ENCODE measurements at regions not wholly inside any gene's neighbourhood (a gene's known extent, or its start where the extent isn't known, plus 50 kb on each side); places are given as distances from the start of the nearest gene placed in this dataset.

DNA sequence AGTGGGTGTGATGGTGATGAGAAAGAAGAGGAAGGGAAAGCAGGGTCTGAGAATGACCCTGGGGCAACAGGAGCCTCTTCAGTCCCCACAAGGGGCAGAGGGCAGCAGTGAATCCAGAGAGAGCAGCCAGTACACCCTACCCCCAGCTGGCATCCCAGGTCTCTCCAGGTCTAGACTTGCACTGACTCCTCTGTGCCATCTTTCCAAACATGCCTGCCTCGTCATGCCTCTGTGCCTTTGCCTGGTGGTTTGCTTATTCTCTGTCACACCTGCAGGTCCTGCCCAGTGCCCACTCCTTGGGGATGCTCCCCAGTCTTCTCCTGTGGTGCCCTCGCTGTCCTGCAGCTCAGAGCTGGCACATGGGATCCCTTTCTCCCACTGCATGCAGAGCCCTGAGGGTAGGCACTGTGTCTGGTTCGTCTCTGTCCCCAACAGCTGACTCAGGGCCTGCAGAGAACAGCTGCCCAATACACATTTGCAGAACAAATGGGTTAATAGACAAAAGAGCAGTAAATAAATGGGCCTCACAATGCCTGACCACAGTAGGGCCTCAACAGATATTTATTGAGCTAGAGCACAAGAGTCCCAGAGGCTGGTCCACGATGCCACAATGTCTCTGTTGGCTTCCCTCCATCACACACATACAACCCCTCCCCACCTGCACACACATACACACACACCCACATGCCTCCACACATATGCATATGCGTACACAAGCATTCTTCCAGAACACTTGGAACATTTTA is 89.8 kb downstream of the HS1BP3 start:
- no peak for DNase-seq

DNA sequence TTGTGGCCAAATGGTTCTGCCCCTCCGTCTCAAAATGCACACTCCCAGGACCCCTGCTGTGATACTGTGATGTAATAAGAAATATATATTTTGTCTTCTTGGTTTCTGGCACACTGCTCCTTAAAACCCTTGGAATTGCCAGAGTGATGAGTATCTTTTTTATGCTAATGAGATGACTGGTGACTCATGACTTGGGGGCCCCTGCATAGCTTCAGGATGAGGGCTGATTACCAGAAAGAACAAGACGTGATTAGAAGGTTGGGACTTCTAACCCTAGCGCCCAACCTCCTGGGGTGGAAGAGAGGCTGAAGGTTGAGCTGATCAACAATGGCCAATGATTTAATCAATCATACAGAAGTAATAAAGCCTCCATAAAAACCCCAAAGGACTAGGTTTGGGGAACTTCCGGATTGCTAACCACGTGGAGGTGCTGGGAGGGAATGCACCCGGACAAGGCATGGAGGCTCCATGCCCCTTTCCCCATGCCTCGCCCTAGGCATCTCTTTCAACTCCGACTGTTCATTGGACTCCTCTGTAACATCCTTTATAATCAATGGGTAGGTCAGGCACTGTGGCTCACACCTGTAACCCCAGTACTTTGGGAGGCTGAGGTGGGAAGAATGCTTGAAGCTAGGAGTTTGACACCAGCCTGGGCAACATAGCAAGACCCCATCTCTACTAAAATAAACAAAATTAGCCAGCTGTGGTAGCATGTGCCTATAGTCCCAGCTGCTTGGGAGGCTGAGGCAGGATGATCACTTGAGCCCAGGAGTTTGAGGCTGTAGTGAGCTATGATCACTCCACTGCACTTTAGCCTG is 89.1 kb downstream of the HS1BP3 start:
- no peaks in the 10 kb centered on the region for H3K27me3 ChIP-seq (ENCODE audit: control insufficient read depth, insufficient read depth, low read length)
- no peak overlapping the region for H3K4me3 ChIP-seq (ENCODE audit: low read depth, low read length)
- Mint-ChIP-seq H3K27ac (peak overlapping the region in 1 of 3 donors; percentile 85), H3K4me3 (no peak overlapping the region), H3K27me3 (peaks cover 4% of the 10 kb centered on the region), H3K36me3 (no peaks in the 10 kb centered on the region), H3K9me3 (peaks cover 0 to 1% (median 0%) of the 10 kb centered on the region in 7 donors), H3K4me1 (peaks cover 0 to 4% (median 0%) of the 10 kb centered on the region in 4 donors)
- ATAC-seq (ENCODE audit: low read depth in 2 of 2) (no peak), DNase-seq (no peak)
- no peaks in the 10 kb centered on the region for H3K4me1 ChIP-seq (ENCODE audit: control insufficient read depth, insufficient read depth, low read length, poor library complexity, severe bottlenecking)
- no peaks in the 10 kb centered on the region for H3K9me3 ChIP-seq (ENCODE audit: control insufficient read depth in 2 of 2, low read length in 2 of 2)
- no peaks in the 10 kb centered on the region for H3K36me3 ChIP-seq (ENCODE audit: control insufficient read depth, insufficient read depth, low read length)
- H3K27ac ChIP-seq (ENCODE audit: insufficient read depth, low read length, poor library complexity, severe bottlenecking), result no peak overlapping the region

More for the DNA sequence above, 89.8 kb downstream of the HS1BP3 start:
- ATAC-seq (ENCODE audit: low read depth in 2 of 2), result no peak
- Mint-ChIP-seq H3K27ac (no peak overlapping the region), H3K4me3 (no peak overlapping the region), H3K4me1 (peaks cover 0 to 4% (median 0%) of the 10 kb centered on the region in 4 donors), H3K9me3 (peaks cover 0 to 1% (median 0%) of the 10 kb centered on the region in 7 donors), H3K36me3 (no peaks in the 10 kb centered on the region), H3K27me3 (peaks cover 7% of the 10 kb centered on the region)
- Histone ChIP-seq H3K4me1 (ENCODE audit: control insufficient read depth, insufficient read depth, low read length, poor library complexity, severe bottlenecking) (no peaks in the 10 kb centered on the region), H3K9me3 (ENCODE audit: control insufficient read depth in 2 of 2, low read length in 2 of 2) (no peaks in the 10 kb centered on the region), H3K27me3 (ENCODE audit: control insufficient read depth, insufficient read depth, low read length) (no peaks in the 10 kb centered on the region), H3K27ac (ENCODE audit: insufficient read depth, low read length, poor library complexity, severe bottlenecking) (no peak overlapping the region), H3K36me3 (ENCODE audit: control insufficient read depth, insufficient read depth, low read length) (no peaks in the 10 kb centered on the region), H3K4me3 (ENCODE audit: low read depth, low read length) (no peak overlapping the region)

DNA sequence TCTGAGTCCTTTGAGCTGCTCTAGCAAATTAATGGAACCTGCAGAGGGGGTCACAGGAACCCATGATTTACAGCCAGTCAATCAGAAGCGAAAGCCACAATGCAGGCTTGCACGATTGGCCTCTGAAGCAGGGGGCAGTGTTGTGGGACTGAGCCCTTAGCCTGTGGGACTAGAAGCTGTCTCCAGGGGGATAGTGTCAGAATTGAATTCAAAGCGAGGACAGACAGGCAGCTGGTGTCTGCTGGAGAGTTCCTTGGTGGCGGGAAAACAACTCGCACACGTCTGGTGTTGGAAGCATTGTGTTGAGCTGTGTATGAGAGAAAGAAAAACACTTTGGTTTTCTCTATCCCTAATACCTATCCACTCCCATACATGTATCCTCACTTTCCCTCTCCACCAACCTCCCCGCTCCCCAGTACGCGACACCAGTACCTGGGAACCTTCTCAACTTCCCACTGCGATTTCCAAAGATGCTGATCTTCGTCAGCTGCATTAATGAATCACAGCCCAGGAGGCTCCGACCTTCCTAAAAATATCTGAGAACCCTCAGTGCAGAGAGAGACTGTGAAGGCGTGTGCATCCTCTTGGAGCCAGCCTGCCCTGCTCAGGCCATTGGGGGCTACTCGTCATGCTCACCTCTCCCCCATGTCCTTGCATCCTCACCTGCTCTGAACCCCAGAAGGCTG is 88.2 kb downstream of the HS1BP3 start:
- H3K36me3 Mint-ChIP-seq, result no peaks in the 10 kb centered on the region
- DNase-seq, result no peak
- H3K4me3 ChIP-seq (ENCODE audit: low read depth, low read length), result no peak overlapping the region
- no peak overlapping the region for H3K27ac Mint-ChIP-seq
- H3K27me3 ChIP-seq (ENCODE audit: control insufficient read depth, insufficient read depth, low read length), result no peaks in the 10 kb centered on the region
- no peaks in the 10 kb centered on the region for H3K4me1 Mint-ChIP-seq
- ATAC-seq (ENCODE audit: low read depth in 2 of 2), result no peak
- H3K36me3 ChIP-seq (ENCODE audit: control insufficient read depth, insufficient read depth, low read length), result no peaks in the 10 kb centered on the region
- H3K4me3 Mint-ChIP-seq, result no peak overlapping the region
- peaks cover 4% of the 10 kb centered on the region for H3K27me3 Mint-ChIP-seq
- peaks cover 0 to 1% (median 0%) of the 10 kb centered on the region in 7 donors for H3K9me3 Mint-ChIP-seq
- H3K9me3 ChIP-seq (ENCODE audit: control insufficient read depth in 2 of 2, low read length in 2 of 2), result no peaks in the 10 kb centered on the region
- H3K27ac ChIP-seq (ENCODE audit: insufficient read depth, low read length, poor library complexity, severe bottlenecking), result no peak overlapping the region
- no peaks in the 10 kb centered on the region for H3K4me1 ChIP-seq (ENCODE audit: control insufficient read depth, insufficient read depth, low read length, poor library complexity, severe bottlenecking)

DNA sequence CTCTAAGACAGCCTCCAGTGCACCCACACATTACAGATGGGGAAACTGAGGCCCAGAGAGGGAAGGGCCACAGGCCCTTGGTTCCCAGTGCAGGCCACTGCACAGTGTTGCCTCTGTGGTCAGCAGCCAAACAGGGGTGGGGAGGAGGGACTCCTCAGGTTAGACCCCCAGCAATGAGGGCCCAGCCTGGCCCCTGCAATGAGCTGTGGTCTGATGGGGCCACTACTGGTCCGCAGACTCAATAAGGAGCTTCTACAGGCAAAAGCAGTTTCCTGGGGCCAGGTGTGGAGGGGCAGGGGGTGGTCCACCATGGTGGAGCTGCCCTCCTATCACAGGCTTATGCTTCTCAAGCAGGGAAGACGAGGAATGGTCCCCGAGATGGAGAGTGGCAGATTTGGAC is 87.6 kb downstream of the HS1BP3 start:
- Mint-ChIP-seq H3K27me3 (peaks cover 4% of the 10 kb centered on the region), H3K9me3 (peaks cover 0 to 1% (median 0%) of the 10 kb centered on the region in 7 donors), H3K4me3 (no peak overlapping the region), H3K4me1 (peaks cover 0 to 3% (median 0%) of the 10 kb centered on the region in 4 donors), H3K36me3 (no peaks in the 10 kb centered on the region), H3K27ac (no peak overlapping the region)
- no peak for ATAC-seq (ENCODE audit: low read depth in 2 of 2)
- DNase-seq, result no peak
- no peaks in the 10 kb centered on the region for H3K4me1 ChIP-seq (ENCODE audit: control insufficient read depth, insufficient read depth, low read length, poor library complexity, severe bottlenecking)
- H3K27me3 ChIP-seq (ENCODE audit: control insufficient read depth, insufficient read depth, low read length), result no peaks in the 10 kb centered on the region
- H3K36me3 ChIP-seq (ENCODE audit: control insufficient read depth, insufficient read depth, low read length), result no peaks in the 10 kb centered on the region
- no peak overlapping the region for H3K27ac ChIP-seq (ENCODE audit: insufficient read depth, low read length, poor library complexity, severe bottlenecking)
- no peak overlapping the region for H3K4me3 ChIP-seq (ENCODE audit: low read depth, low read length)
- no peaks in the 10 kb centered on the region for H3K9me3 ChIP-seq (ENCODE audit: control insufficient read depth in 2 of 2, low read length in 2 of 2)

DNA sequence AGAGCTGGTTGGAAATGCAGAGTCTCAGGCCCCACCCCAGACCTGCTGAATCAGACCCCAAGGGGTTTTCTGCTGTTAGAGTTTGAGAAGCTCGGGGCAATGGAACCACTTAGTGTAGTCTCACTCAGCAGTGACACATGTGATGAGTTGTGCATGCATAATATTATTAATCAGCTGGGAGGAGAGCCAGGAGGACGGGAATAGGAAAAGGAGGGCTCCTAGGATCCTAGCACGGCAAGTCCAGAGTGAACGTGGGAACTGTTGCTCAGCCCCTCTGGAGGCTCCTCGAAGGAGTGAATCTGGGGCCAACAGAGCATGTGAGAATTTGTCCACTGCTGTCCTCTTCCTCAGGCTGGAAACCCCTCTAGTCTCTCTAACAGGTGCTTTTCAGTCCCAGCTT is 87.1 kb downstream of the HS1BP3 start:
- H3K9me3 ChIP-seq (ENCODE audit: control insufficient read depth in 2 of 2, low read length in 2 of 2), result no peaks in the 10 kb centered on the region
- DNase-seq (no peak), ATAC-seq (ENCODE audit: low read depth in 2 of 2) (no peak)
- H3K27me3 ChIP-seq (ENCODE audit: control insufficient read depth, insufficient read depth, low read length), result no peaks in the 10 kb centered on the region
- H3K36me3 ChIP-seq (ENCODE audit: control insufficient read depth, insufficient read depth, low read length), result no peaks in the 10 kb centered on the region
- Mint-ChIP-seq H3K27ac (no peak overlapping the region), H3K27me3 (peaks cover 4% of the 10 kb centered on the region), H3K9me3 (peaks cover 0 to 1% (median 0%) of the 10 kb centered on the region in 7 donors), H3K4me3 (no peak overlapping the region), H3K36me3 (no peaks in the 10 kb centered on the region), H3K4me1 (peaks cover 0 to 3% (median 0%) of the 10 kb centered on the region in 4 donors)
- no peak overlapping the region for H3K27ac ChIP-seq (ENCODE audit: insufficient read depth, low read length, poor library complexity, severe bottlenecking)
- H3K4me3 ChIP-seq (ENCODE audit: low read depth, low read length), result no peak overlapping the region
- no peaks in the 10 kb centered on the region for H3K4me1 ChIP-seq (ENCODE audit: control insufficient read depth, insufficient read depth, low read length, poor library complexity, severe bottlenecking)

DNA sequence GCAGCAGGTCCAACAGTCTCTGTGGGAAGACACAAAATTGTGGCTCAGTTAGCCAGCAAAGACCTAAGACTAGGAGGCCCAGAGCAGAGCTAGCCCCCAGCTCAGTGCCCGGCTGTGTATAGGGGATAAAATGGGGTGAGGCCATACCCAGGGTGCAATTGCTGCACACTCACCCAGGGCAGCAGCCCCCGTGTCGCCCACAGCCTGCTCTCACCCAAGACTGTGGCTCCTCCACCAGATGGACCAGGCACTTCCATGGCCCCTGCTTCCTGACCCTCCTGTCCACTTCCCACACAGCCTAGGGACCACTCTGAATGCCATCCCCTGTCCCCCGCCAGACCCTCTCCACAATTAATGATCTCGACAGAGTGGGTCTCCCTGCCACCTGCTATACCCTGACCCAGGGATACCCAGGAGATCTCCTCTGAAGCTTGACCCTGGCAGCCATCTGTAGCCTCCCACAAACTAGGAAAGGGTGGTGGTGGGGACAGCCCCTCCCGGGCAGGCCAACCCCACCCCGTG is 85.7 kb downstream of the HS1BP3 start:
- Mint-ChIP-seq H3K4me3 (no peak overlapping the region), H3K9me3 (no peaks in the 10 kb centered on the region), H3K36me3 (no peaks in the 10 kb centered on the region), H3K27me3 (peaks cover 4% of the 10 kb centered on the region), H3K27ac (no peak overlapping the region), H3K4me1 (peaks cover 0 to 3% (median 0%) of the 10 kb centered on the region in 4 donors)
- ATAC-seq (ENCODE audit: low read depth in 2 of 2), result no peak
- Histone ChIP-seq H3K9me3 (ENCODE audit: control insufficient read depth in 2 of 2, low read length in 2 of 2) (no peaks in the 10 kb centered on the region), H3K27ac (ENCODE audit: insufficient read depth, low read length, poor library complexity, severe bottlenecking) (no peak overlapping the region), H3K36me3 (ENCODE audit: control insufficient read depth, insufficient read depth, low read length) (no peaks in the 10 kb centered on the region), H3K27me3 (ENCODE audit: control insufficient read depth, insufficient read depth, low read length) (no peaks in the 10 kb centered on the region), H3K4me3 (ENCODE audit: low read depth, low read length) (no peak overlapping the region), H3K4me1 (ENCODE audit: control insufficient read depth, insufficient read depth, low read length, poor library complexity, severe bottlenecking) (no peaks in the 10 kb centered on the region)
- no peak for DNase-seq

DNA sequence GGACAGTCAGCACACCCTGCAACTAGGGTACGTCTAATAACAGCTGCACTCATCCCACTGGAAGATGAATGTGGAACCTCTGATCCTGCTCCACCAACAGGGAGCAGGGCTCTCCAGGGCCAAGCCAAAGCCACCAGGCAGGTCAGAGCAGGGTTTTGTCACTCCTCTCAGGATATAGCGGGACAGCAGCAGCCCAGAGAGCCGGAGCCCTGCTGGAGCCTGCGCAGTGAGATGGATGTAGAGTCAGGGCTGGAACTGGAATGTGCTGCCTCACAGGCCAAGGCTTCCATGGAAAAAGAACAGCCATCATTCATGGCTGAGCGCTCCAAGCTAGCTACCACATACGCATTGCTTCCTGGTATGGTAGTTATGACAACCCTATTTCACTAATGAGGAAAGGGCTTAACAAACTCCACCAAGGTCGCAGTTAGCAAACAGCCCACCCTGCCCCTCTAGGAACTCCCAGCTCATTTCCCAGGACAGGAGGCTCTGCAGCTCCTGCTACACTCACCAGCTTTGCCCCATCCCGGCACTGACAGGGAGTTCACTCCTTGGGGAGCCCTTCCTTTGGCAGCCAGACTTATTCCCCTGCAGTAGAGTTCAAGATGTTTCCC is 85.2 kb downstream of the HS1BP3 start:
- H3K27ac Mint-ChIP-seq, result no peak overlapping the region
- no peak for ATAC-seq (ENCODE audit: low read depth in 2 of 2)
- Histone ChIP-seq H3K27ac (ENCODE audit: insufficient read depth, low read length, poor library complexity, severe bottlenecking) (no peak overlapping the region), H3K4me1 (ENCODE audit: control insufficient read depth, insufficient read depth, low read length, poor library complexity, severe bottlenecking) (no peaks in the 10 kb centered on the region), H3K36me3 (ENCODE audit: control insufficient read depth, insufficient read depth, low read length) (no peaks in the 10 kb centered on the region), H3K27me3 (ENCODE audit: control insufficient read depth, insufficient read depth, low read length) (no peaks in the 10 kb centered on the region), H3K9me3 (ENCODE audit: control insufficient read depth in 2 of 2, low read length in 2 of 2) (no peaks in the 10 kb centered on the region), H3K4me3 (ENCODE audit: low read depth, low read length) (no peak overlapping the region)
- DNase-seq, result no peak
- H3K36me3 Mint-ChIP-seq, result no peaks in the 10 kb centered on the region
- peaks cover 0 to 3% (median 0%) of the 10 kb centered on the region in 4 donors for H3K4me1 Mint-ChIP-seq
- H3K27me3 Mint-ChIP-seq, result peaks cover 4% of the 10 kb centered on the region
- H3K4me3 Mint-ChIP-seq, result no peak overlapping the region
- no peaks in the 10 kb centered on the region for H3K9me3 Mint-ChIP-seq
